ENCODE measurements at regions not wholly inside any gene's neighbourhood (a gene's known extent, or its start where the extent isn't known, plus 50 kb on each side); places are given as distances from the start of the nearest gene placed in this dataset.
"Not testable (repeated sequence)": the region's sequence is repeated elsewhere in the genome, so short reads cannot be mapped to it uniquely, and the experiment has no call there.

- DNase-seq (ENCODE audit: low read depth): no peak
- H3K4me3 ChIP-seq (ENCODE audit: low read depth, low read length): no peak overlapping the region
- TF ChIP-seq MAX (IDR thresholded peaks at IDR 0.05; ENCODE audit: low read depth, low read length) (no peak), CTCF (IDR thresholded peaks at IDR 0.05; ENCODE audit: low read depth, low read length) (no peak), MYC (IDR thresholded peaks at IDR 0.05; ENCODE audit: low read depth, low read length) (no peak), POLR2A (IDR thresholded peaks at IDR 0.05; ENCODE audit: extremely low read depth, insufficient read length) (no peak)
These were observed 905.7 kb upstream of the ZNF722 start for GRCh38 chr7:63092951-63093350.

- TF ChIP-seq POLR2A (IDR thresholded peaks at IDR 0.05; ENCODE audit: extremely low read depth, insufficient read length): no peak
- TF ChIP-seq CTCF (IDR thresholded peaks at IDR 0.05; ENCODE audit: low read depth, low read length): no peak
- TF ChIP-seq MAX (IDR thresholded peaks at IDR 0.05; ENCODE audit: low read depth, low read length): no peak
- TF ChIP-seq MYC (IDR thresholded peaks at IDR 0.05; ENCODE audit: low read depth, low read length): no peak
- peak; percentile 43 for DNase-seq (ENCODE audit: low read depth)
- H3K4me3 ChIP-seq (ENCODE audit: low read depth, low read length): no peak overlapping the region
These were observed 905.2 kb upstream of the ZNF722 start for GRCh38 chr7:63093481-63093880.

DNA sequence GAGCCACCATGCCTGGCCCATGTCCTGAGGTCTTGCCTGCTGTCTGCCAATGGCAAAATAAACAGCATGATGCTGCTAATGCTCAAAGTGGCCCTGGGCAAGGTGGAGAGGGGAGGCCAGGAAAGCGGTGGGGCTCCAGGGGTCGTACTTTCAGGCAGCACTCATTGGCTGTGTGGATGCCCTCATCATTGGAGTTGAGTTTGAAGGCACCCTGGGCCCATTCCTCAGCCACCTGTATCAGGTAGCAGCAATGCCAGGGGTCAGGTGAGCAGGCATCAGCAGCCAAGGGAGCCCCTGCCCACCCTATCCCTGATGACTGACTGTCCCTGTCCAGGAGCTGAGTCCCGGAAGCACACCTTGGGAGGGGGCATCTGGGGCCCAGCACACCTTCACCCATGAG is 902.5 kb upstream of the ZNF722 start:
- TF ChIP-seq MAX (IDR thresholded peaks at IDR 0.05; ENCODE audit: low read depth, low read length) (no peak), CTCF (IDR thresholded peaks at IDR 0.05; ENCODE audit: low read depth, low read length) (no peak), MYC (IDR thresholded peaks at IDR 0.05; ENCODE audit: low read depth, low read length) (no peak), POLR2A (IDR thresholded peaks at IDR 0.05; ENCODE audit: extremely low read depth, insufficient read length) (no peak)
- H3K4me3 ChIP-seq (ENCODE audit: low read depth, low read length): no peak overlapping the region
- DNase-seq (ENCODE audit: low read depth): no peak

GRCh38 chr7:63104666-63105065 is 894.0 kb upstream of the ZNF722 start:
- DNase-seq (ENCODE audit: low read depth): no peak
- no peak overlapping the region for H3K4me3 ChIP-seq (ENCODE audit: low read depth, low read length)
- no peak for TF ChIP-seq MYC (IDR thresholded peaks at IDR 0.05; ENCODE audit: low read depth, low read length)
- TF ChIP-seq CTCF (IDR thresholded peaks at IDR 0.05; ENCODE audit: low read depth, low read length): no peak

DNA sequence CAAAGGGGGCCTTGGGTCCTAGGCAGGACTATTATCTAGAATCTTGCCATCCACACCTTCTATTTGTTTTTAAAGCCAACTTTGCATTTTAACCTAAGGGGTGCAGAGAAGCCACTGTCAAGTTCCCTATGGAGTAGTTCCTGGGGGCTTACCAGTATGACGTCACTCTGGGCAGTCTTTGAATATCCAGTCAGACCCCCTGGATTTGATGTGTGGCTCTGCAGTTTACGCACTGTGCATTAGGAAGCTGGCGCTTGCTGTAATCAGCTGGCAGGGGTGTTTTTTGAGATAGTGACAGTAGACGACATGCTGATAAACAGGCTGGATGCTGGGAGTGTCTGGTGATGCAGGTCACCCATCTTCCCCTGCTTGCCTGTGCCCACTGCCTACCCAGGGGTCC is 892.7 kb upstream of the ZNF722 start:
- no peak overlapping the region for H3K4me3 ChIP-seq (ENCODE audit: low read depth, low read length)

DNA sequence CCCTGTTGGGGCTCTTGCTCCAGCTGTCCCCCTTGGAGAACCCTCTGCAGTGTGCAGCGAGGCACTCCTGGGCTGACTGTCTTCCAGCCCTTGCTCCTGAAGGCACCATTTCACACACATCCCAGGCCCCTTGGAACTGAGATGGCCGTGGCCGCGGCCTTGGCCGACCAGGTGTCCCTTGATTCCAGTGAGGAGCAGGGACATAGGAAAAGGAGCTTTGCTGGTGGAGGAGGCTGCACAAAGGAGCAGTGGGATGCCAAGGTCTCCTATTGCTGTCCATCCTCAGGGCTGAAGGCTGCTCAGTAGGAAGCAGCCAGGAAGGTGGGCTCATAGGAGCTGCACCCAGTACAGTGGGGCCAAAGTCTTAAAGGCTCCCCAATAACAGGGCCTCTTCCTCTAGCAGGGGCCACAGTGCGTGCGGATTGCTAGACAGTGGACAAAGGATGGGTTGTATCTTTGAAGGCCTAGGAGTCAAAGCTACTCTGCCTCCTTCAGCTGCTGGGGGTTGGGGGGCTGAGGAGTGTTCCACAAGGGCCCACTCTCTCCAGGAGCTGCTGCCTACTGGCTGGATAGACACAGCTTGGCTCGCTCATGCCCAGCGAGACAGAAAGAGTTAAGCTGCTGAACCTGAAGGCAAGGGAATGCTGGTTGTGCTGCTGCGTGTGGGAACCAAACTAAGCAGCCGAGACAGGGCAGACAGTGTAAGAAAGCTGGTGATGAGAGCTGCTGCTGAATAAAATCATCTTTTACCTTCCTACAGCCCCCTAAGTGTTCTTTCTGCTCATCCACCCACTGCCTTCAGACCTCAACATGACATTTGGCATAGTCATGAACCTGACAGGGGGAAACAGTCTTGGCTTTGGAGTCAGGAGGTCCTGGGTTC is 891.9 kb upstream of the ZNF722 start:
- H3K4me3 ChIP-seq (ENCODE audit: low read depth, low read length): no peak overlapping the region
- no peak for TF ChIP-seq MYC (IDR thresholded peaks at IDR 0.05; ENCODE audit: low read depth, low read length)
- TF ChIP-seq MAX (IDR thresholded peaks at IDR 0.05; ENCODE audit: low read depth, low read length): no peak
- TF ChIP-seq CTCF (IDR thresholded peaks at IDR 0.05; ENCODE audit: low read depth, low read length): no peak
- no peak for TF ChIP-seq POLR2A (IDR thresholded peaks at IDR 0.05; ENCODE audit: extremely low read depth, insufficient read length)

More for the DNA sequence above, 892.7 kb upstream of the ZNF722 start:
- DNase-seq (ENCODE audit: low read depth): no peak
- no peak for TF ChIP-seq POLR2A (IDR thresholded peaks at IDR 0.05; ENCODE audit: extremely low read depth, insufficient read length)
- TF ChIP-seq MAX (IDR thresholded peaks at IDR 0.05; ENCODE audit: low read depth, low read length): no peak

GRCh38 chr7:63111511-63111910 is 887.1 kb upstream of the ZNF722 start:
- H3K4me3 ChIP-seq (ENCODE audit: low read depth, low read length); DNase-seq (ENCODE audit: low read depth): not testable (repeated sequence)

More for the DNA sequence above, 891.9 kb upstream of the ZNF722 start:
- DNase-seq (ENCODE audit: low read depth): no peak
